Choroid plexus epithelial cell (primary cell): ENCODE measurements at regions not wholly inside any gene's neighbourhood (a gene's known extent, or its start where the extent isn't known, plus 50 kb on each side); places are given as distances from the start of the nearest gene placed in this dataset.

Source experiments
- DNase-seq: peaks from one replicate; pipeline ENCODE4 v3.0.0-alpha.2; 2010; ENCODE audit warnings: low read depth
- H3K4me3 ChIP-seq: 2 replicates; pipeline ENCODE4 v1.5.1; 2011; ENCODE audit warnings: low read depth, mild to moderate bottlenecking, control low read depth, low read length, moderate library complexity
- TF ChIP-seq, protein P1 (sequence below): conservative IDR thresholded peaks from 2 replicates; pipeline ENCODE4 v1.5.1; 2011; ENCODE audit warnings: low read depth, mild to moderate bottlenecking, control low read depth, inconsistent platforms, low read length, moderate library complexity

- H3K4me3 ChIP-seq = no peak overlapping the region
- TF ChIP-seq, protein P1, sequence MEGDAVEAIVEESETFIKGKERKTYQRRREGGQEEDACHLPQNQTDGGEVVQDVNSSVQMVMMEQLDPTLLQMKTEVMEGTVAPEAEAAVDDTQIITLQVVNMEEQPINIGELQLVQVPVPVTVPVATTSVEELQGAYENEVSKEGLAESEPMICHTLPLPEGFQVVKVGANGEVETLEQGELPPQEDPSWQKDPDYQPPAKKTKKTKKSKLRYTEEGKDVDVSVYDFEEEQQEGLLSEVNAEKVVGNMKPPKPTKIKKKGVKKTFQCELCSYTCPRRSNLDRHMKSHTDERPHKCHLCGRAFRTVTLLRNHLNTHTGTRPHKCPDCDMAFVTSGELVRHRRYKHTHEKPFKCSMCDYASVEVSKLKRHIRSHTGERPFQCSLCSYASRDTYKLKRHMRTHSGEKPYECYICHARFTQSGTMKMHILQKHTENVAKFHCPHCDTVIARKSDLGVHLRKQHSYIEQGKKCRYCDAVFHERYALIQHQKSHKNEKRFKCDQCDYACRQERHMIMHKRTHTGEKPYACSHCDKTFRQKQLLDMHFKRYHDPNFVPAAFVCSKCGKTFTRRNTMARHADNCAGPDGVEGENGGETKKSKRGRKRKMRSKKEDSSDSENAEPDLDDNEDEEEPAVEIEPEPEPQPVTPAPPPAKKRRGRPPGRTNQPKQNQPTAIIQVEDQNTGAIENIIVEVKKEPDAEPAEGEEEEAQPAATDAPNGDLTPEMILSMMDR = no peak
- no peak for DNase-seq
Measured at GRCh38 chr9:119047513-119048307, 321.5 kb downstream of the BRINP1 start.

DNA sequence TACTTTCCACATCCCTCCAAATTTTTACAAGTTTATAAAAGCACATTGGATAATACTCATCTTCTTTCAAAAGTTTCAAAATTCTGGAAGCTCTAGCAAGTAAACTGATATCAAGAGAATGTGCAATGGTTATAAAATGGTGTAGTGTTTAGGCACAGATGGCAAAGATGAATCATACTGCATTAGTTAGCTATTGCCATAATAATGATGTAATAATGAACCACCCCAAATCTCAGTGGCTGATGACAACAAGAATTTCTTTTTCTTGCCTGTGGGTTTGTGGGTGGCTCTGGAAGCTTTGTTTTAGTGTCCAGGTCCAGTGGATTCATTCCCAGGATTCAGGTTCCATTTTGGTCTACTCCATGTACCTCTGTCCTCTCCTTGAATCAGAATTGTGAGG, 319.0 kb downstream of the BRINP1 start:
- DNase-seq = no peak
- TF ChIP-seq, protein P1 = no peak
- no peak overlapping the region for H3K4me3 ChIP-seq

DNA sequence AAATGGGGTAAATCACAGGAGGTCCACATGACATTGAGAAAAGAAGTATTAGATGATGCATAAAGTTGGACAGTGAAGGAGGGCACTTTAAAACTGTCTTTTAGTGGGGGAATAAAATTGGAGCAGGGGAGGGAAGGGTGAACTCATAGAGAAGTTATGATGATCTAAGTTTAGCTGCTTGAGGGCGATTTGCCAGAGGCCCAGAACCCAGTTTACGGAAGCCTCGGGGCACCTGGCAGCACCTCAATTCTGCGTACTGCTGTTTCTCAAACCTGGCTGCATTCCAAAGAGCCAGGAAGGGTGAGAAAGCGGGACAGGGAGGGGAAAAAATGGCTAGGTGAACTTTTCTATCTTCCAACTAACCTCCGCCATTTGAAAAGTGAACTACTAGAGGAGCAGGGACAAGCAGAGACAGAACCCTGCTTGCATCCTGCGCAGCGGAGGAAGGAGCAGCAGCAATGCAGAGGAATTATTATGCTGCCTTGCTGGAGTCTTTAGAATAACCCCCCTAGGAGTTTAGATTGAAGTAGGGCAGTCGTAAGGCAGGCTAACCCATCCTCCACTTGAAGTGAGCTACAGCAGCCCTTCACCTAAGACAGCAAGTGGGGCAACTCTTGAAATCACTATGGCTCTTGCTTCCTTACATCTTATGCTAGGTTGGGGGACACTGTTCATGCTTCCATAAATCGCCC, 316.8 kb downstream of the BRINP1 start:
- TF ChIP-seq, protein P1 = no peak
- DNase-seq = no peak
- no peak overlapping the region for H3K4me3 ChIP-seq

DNA sequence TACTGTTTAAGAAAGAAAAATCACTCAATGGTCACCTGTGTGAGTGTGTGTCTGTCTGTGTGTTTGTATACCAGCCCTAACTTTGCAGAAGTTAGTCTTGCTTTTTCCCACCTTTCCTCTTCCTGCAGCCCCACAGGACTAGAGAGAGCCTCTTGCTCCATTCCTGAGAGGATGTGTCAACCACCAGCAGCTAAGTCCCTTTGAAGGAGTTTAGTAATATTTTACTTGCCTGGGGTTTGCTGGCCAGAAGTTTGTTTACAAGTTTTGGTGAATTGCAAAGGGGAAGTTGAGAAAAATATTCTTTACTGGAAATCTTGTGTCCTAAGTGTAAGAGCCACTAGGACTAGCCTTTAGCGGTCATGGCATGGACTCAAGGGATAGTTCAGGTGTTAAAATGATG, 316.2 kb downstream of the BRINP1 start:
- H3K4me3 ChIP-seq = no peak overlapping the region
- TF ChIP-seq, protein P1 = no peak
- no peak for DNase-seq

- no peak for DNase-seq
- TF ChIP-seq, protein P1 = no peak
- H3K4me3 ChIP-seq = no peak overlapping the region
Measured at GRCh38 chr9:119060629-119061385, 308.4 kb downstream of the BRINP1 start.

GRCh38 chr9:119071636-119072035, 297.6 kb downstream of the BRINP1 start:
- TF ChIP-seq, protein P1 = no peak
- DNase-seq = no peak
- H3K4me3 ChIP-seq = no peak overlapping the region
